GM21529 (cell line): ENCODE measurements at regions not wholly inside any gene's neighbourhood (a gene's known extent, or its start where the extent isn't known, plus 50 kb on each side); places are given as distances from the start of the nearest gene placed in this dataset.

Experiments
- ATAC-seq: cut with Tn5 transposase; IDR thresholded peaks from one replicate; pipeline ENCODE4 v1.9.1; 2021; ENCODE audit not compliant: unreplicated experiment

DNA sequence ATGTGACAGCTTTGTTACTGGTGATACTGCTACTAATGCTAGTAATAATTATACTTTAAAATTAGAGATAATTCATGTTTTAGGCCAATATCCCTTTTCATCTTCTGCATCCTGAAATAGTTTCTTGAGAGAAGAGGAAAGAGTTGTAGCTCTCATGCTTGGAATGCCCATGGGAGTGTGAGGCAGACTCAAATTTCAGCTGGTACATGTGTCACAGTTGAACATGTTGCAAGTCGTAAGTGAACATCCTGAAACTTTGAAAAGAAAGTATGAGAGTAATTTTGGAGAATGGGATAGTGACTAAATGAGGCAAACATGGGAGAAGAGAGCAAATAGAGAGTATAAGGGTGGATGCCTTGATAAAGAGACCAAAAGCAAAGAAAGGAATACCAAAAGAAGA, 168.0 kb downstream of the TMTC3 start:
- ATAC-seq: no peak

DNA sequence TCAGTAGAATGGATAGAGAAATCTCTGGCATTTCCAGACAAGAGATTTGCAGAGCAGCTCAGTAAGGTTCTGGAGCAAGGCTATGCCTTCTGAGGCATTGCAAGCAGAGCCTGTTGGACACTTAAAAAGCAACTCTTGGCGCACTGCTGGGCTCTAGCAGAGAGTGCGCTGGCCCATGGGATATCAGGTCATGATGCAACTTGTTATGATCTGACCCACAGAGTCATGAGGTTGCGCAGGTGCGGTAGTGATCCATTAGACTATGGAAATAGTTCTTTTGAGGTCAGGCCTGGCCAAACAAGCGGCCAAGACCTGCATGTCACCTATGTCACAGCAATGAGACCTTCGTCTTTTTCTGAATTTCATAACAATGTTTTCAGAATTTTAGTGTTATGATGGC, 168.6 kb downstream of the TMTC3 start:
- ATAC-seq: no peak

DNA sequence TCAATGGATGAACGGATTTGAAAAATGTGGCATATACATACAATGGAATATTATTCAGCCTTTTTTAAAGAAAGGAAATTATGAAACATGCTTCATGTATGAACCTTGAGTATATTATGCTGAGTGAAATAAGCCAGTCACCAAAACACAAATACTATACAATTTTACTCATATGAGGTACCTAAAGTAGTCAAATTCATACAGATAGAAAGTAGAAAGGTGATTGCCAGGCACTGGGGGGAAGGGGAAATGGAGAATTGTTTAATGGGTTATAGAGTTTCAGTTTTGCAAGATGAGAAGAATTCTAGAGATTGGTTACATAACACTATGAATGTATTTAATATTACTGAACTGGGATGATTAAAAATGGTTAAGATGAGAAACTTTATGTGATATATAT, 171.4 kb downstream of the TMTC3 start:
- ATAC-seq: no peak

DNA sequence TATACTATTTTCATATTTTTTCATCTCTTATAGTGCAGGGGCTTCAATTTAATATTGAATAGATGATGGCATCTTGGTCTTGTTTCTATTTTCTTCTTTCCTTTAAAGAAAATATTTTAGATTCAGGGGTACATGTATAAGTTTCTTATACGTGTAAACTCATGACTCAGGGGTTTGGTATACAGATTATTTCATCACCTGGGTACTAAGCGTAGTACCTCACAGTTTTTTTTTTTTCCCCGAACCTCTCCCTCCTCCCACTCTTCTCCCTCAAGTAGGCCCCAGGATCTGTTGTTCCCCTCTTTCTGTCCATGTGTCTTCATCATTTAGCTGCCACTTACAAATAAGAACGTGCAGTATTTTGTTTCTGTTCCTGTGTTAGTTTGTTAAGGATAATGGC, 172.6 kb downstream of the TMTC3 start:
- ATAC-seq: no peak

DNA sequence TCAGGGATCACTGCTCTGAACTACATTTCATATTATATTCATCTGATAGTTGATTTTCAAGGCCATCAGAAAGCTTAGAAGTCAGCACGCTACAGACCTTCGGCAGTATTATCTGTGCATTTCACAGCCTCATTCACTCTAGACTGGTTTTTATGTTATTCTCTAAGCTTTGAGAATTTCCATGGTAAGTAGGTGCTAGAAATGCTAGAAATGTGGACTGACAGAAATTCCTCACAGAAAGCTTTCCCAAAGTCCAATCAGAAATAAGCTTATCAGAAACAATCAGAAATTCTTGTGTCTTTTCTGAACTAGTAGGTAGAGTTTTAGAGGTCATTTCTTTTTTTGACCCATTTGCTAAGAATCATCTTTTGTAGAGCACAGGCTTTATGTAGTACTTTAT, 176.6 kb downstream of the TMTC3 start:
- ATAC-seq: no peak

DNA sequence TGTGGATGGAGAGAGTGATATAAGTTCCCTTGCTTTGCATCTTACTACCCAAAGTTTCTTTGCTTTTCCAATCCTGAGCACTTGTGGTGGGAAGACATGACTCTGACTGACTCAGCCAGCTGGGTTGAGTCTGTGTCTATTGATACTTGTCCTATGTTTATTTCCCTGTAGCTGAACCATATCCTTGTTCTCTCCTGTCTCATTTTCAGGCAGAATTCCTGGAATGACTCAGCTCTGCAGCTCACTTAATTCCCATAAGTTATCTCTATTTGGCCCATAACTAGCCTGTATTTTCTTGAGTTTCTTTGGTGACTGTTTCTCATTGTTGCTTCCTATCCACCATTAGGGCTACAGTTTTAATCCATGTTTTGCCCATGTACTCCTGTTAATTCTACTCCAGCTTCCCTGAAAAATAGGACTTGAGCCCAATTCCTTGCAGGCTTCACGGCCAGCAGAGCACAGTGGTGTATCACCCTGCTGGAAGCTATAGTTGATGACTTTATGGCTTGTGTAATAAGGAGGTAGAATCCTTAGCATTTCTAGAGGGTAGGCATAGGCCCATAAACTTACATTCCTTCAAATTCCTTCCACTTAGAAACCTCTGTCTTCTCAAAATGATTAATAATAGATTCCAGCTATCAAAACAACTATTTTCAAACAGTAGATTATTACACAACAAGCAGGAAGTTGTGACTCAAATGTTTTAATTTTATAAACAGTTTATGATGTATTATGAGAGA, 183.1 kb downstream of the TMTC3 start:
- no peak for ATAC-seq

DNA sequence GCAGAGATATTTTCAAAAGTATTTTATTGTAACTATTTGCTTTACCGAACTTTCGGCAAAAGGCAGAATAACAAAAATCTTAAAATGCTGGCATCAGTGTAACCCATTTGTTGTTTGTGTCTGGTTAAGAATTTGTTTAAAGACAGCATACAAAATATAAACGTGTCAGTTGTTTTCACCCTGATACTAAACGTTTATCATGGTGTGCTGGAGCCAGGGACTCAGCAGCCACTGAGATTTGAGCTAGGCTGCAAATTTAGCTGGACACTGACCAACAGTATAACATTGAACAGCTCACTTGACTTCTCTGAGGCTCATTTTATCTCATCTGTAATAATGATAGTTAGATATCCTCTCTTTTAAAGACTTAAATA, 183.7 kb downstream of the TMTC3 start:
- ATAC-seq: no peak

DNA sequence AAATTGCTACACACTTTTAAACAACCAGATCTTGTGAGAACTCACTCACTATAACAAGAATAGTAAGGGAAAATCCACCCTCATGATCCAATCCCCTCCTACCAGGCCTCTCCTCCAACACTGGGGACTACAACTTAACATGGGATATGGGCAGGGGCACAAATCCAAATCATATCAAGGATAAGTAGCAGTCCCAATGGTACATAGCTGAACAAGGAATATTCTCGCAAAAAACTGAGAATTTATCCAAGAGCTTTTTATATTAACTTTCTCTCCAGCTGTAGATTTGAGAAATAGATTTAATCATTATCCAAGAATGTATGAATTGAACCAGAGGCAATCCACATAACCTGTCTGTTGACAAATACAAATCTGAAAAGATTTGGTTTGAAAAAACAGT, 185.2 kb downstream of the TMTC3 start:
- no peak for ATAC-seq

DNA sequence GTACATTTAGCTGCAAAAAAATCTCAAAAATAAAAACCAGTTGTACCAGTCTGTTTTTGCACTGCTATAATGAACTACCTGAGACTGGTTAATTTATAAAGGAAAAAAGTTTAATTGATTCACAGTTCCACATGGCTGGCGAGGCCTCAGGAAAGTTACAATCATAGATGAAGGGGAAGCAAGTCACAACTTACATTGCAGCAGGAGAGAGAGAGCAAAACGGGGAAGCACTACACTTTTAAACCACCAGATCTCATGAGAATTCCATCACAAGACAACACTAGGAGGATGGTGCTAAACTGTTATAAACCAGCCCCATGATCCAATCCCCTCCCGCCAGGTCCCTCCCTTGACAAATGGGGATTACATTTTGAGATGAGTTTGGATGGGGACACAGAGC, 186.0 kb downstream of the TMTC3 start:
- ATAC-seq: no peak

DNA sequence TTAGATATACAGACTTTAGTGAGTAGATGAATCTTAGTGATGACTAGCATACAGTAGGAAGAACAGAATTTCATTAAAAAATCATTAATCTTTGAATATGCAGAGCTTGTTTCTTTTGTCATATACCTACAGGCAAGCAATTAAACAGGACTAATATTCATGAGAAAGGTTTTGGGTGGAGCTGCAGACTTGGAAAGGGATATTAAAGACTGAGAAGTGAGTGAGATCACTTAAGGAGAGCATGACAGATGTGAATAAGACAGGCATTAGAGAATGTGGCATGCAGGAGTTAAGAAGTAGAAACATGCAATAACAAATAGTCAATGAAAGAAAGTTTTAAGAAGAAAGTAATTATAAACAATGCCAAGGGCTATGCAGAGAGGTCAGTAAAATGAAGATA, 187.7 kb downstream of the TMTC3 start:
- no peak for ATAC-seq

DNA sequence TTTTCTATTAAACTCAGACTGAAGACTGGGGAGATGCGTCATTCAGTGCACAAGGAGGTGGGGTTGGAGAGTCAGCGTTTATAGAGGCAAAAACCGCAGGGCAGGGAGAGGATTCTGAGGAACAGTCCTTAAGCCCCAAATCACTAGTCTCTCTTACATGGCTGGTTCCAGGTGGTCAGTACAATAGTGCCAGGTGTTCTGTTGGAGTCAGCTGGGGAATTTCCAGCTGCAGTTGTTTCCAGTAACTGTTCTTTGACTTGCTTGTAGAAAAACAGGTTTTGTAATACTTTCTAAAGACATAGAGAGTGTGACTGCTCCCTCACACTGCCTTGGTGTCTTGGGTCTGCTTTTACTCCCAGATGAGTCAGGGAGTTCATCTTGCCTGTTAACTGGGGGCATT, 192.2 kb downstream of the TMTC3 start:
- peak; percentile 68 for ATAC-seq

DNA sequence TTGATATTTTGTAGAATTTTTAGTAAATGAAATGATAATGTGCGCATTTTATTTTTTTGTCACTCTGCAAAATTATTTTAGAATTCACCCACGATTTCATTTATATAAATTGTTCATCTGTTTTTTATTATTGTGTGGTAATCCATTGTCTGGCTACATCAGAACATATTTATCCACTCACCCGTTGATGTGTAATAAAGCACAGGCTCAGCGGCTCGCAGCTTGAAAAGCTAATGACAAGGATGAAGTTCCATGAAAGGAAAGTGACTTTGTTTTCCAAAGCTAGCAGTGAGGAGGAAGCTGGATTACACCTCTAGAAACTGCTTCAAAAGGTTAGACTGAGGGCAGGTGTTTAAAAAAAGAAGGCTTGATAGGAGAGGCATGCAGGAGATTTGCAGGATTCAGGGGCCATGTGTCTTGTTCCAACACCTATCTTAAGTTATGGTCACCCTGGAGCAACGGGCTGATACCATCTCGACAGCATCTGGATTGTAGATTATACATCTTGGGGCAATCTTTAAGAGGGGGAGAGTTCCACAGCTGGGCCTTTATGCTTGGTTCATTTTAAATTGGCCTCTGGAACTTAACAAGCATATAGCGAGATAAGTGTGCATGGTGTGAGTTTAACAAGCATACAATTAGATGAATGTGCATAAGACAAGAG, 194.1 kb downstream of the TMTC3 start:
- no peak for ATAC-seq

DNA sequence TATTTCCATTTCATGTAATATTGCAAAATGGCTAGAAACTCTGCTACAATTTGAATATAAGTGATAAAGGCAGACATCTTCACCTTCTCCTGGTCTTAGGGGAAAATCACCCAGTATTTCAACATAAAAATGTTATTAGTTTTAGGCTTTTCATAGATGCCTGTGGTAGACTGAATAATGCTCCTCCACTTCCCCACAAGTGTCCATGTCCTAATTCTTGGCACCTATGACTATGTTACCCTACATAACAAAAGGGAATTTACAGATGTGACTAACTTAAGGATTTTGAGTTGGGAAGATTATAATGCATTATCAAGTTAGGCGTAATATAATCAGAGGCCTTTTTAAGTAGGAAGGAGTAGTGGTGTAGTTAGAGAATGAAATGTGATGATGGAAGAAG, 196.4 kb downstream of the TMTC3 start:
- no peak for ATAC-seq

DNA sequence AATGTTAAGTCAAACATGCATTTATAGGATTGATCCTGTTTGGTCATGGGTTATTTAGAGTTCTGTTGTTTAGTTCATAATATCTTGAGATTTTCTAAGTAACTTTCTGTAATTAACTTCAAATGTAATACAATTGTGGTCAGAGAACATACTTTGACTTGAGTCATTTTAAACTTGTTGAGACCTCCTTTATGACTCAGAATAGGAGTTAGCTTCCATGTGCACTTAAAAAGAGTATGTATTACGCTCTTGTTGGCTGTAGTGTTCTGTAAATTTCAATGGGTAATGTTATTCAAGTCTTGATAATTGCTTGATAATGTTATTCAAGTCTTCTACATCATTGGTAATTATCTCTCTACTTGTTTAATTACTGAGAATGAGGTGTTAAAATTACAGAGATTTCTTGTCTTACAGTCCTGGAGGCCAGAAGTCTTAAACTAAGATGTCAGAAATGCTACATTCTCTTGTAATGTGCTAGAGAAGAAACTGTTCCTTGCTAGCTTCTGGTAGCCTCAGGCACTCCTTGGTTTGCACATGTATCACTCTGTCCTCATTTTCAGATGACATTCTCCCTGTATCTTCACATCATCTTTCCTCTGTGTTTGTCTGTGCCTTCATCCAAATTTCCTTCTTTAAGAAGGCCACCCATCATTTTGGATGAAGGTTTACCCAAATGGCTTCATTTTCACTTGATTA, 197.3 kb downstream of the TMTC3 start:
- no peak for ATAC-seq

DNA sequence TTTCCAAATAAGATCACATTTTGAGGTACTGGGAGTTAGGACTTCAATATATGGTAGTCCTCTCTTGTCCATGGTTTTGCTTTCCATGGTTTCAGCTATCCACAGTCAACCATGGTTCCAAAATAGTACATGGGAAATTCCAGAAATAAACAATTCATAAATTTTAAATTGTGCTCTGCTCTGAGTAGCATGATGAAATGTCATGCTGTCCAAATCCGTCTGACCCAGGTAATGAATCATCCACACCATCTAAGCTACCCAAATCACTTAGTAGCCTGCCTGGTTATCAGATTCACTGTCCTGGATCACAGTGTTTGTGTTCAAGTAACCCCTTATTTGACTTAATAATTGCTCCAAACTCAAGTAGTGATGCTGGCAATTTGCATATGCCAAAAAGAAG, 197.9 kb downstream of the TMTC3 start:
- ATAC-seq: no peak

DNA sequence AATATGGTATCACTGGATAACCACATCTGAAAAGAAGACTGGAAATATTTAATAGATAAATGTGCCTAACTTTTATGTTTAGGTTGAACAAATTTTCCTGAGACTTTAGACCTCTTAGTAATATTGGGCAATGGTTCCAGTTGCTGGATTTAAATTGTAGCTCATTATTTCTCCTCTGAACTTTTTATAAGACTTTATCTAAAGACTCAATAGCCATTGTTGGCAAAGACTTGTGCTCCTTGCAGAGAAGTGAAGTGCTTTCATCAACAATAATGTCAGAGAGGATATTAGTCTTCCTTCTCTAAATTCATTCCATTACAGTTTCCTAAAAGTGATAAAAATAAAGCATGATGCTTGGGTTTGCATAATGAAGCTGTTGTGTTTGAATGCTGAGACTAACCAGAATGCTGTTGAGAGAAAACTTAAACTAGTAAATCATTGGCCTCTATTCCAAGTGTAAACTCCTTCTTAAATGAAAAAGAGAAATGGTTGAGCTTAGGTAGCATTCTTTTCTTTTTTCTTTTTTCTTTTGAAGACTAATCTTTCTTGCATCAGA, 200.2 kb downstream of the TMTC3 start:
- ATAC-seq: no peak

DNA sequence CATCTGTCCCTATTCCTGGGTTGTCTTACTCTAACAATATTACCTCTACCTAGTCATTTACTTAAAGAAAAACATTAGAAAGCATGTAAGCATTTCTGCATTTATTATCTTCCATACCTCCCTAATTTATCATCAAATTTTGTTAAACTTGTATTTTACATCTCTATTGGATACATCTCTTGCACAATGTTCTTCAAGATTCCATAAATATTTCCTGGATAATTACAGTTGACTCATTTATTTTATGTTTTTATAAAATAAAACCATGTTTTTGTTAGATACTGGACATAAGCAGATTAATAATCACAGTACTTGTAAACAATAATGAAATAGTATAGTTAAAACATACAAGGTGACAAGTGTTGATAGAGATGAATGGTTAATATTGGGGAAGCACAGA, 209.0 kb downstream of the TMTC3 start:
- ATAC-seq: no peak

DNA sequence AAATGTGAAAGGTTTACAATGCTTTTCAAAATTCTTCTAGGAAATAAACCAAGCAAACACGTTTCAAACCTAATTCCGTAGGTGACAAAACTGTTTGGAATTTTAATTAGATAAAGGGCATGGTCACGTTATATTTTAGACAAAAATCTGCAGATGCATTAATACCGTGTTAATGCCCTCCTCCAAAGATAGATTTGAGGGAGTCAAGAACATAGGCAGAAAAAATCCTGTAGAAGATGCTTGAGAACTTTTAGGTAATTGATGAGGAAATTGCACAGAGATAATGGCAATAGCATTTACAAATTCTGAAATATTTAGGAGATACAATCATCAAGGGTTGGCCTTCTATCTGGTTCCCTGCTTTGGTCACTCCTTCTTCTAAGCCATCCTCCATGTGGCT, 212.6 kb downstream of the TMTC3 start:
- ATAC-seq: no peak

DNA sequence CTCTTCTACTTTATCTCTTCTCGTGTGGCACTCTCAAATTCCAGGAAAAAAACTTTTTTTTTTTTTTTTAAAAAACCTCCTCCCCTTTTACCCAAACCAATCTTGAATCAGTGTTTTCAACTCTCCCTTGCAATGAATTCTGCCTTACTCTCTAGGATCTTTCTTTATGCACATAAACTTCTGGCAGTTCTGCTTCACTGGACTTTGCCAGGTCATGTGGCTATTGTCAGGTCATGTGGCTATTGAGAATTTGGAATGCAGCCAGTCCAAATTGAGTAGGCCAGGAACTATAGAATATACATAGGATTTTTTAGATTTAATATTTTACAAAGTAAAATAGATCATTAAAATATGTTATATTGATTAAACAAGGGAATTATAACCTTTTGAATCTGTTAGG, 218.2 kb downstream of the TMTC3 start:
- no peak for ATAC-seq

DNA sequence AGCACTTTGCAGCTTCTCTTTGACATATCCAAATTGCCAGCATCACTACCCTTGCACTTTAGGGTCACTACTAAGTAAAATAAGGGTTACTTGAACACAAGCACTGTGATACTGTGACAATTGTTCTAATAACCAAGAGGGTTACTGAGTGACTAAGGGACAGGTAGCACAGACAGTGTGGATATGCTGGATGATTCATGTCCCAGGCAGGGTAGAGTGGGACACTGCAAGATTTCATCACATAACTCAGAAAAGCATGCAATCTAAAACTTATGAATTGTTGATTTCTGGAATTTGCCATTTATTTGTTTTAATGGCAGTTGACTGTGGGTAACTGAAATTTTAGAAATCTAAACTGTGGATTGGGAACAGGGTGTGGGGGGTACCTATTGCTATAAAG, 218.8 kb downstream of the KITLG start:
- no peak for ATAC-seq

DNA sequence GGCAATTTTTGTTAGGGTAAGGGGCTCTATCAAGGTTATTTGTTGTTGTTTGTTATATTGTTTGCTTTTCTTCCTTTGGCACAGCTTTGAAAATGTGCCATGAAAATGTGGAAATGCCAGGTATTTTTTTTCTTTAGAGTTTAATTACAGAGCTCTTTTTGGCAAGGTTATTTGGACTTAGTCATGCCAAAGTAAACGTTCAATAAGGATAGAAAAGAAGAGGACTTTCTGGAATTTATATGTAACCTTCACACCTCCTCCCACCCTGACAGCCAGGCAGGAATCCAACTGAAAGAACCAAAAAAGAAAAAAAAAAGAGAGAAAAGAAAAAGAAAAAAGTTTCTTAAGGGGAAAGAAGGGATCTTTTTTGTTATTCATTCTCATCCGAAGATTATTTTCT, 217.8 kb downstream of the KITLG start:
- no peak for ATAC-seq

DNA sequence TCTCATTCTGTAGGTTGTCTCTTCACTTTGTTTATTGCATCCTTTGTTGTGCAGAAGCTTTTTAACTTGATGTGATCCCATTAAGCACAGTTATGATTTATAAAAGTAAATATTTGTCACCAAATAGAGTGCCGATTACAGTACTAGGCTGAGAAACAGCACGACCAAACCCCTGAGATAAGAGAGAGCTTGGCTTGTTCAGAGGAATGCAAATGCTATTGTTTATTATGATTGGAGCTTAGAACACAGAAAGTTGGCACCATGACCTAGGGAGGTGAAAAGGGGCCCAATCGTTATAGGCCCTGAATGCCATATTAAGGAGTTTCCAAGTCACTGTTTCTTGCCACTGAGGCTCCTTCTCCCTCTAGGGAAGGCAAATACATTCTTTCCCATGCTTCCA, 214.9 kb downstream of the KITLG start:
- ATAC-seq: no peak
